Activated CD8-positive, alpha-beta T cell treated with anti-CD3 and anti-CD28 coated beads for 36 hours (primary cell): ENCODE measurements at regions not wholly inside any gene's neighbourhood (a gene's known extent, or its start where the extent isn't known, plus 50 kb on each side); places are given as distances from the start of the nearest gene placed in this dataset.

Experiments used
- ATAC-seq: fragments of 200-7000 bp; cut with Tn5 transposase; one replicate; pipeline ENCODE4 v1.10.0; 2021; ENCODE audit warnings: mild to moderate bottlenecking, moderate library complexity
- CTCF ChIA-PET: fragments of 350-600 bp; sonication (Branson Sonifier 250); formaldehyde crosslinking; loops from one replicate; lab custom pipeline; 2021; ENCODE audit warnings: antibody characterized with exemption; lab: Charles Lee
- POLR2A ChIA-PET: fragments of 350-600 bp; sonication (Branson Sonifier 250); formaldehyde crosslinking; loops from one replicate; lab custom pipeline; 2021; ENCODE audit warnings: antibody characterized with exemption; lab: Charles Lee
- DNase-seq: peaks from one replicate; pipeline ENCODE4 v3.0.0-alpha.2; 2020
- H3K27ac Mint-ChIP-seq: one replicate; pipeline ENCODE4 v1.8.0; 2021; ENCODE audit warnings: mild to moderate bottlenecking, mixed read lengths
- H3K27me3 Mint-ChIP-seq: one replicate; pipeline ENCODE4 v1.8.0; 2021; ENCODE audit warnings: mixed read lengths
- H3K36me3 Mint-ChIP-seq: one replicate; pipeline ENCODE4 v1.8.0; 2021; ENCODE audit warnings: low read depth, mixed read lengths
- H3K4me1 Mint-ChIP-seq: one replicate; pipeline ENCODE4 v1.8.0; 2021; ENCODE audit warnings: low read depth, mixed read lengths
- H3K4me3 Mint-ChIP-seq: one replicate; pipeline ENCODE4 v1.8.0; 2021; ENCODE audit warnings: mild to moderate bottlenecking, moderate library complexity, mixed read lengths
- H3K9me3 Mint-ChIP-seq: one replicate; pipeline ENCODE4 v1.8.0; 2021; ENCODE audit warnings: mixed read lengths
- CTCF ChIP-seq: fragments of 200-600 bp; IDR thresholded peaks from one replicate; pipeline ENCODE4 v1.8.0; 2022; ENCODE audit warnings: antibody characterized with exemption, mild to moderate bottlenecking
- intact Hi-C: fragments of 100-400 bp; cut with micrococcal nuclease; formaldehyde crosslinking; loops from one replicate; pipeline ENCODE4 v1.10.0; 2022

GRCh38 chr2:18133310-18133709 is 254.8 kb downstream of the KCNS3 start:
- no peak overlapping the region for H3K27ac Mint-ChIP-seq
- H3K27me3 Mint-ChIP-seq = peaks cover 2% of the 10 kb centered on the region
- ChIA-PET CTCF (interaction anchor here (1.1 kb wide), 1 partner anchor 23 kb away, joined by 3 read pairs; no protein-coding TSS in a partner anchor), POLR2A (no interaction called here)
- no peak for TF ChIP-seq CTCF
- H3K4me3 Mint-ChIP-seq = no peak overlapping the region
- intact Hi-C loops = no loop called here
- no peaks in the 10 kb centered on the region for H3K36me3 Mint-ChIP-seq
- ATAC-seq (no peak), DNase-seq (no peak)
- no peaks in the 10 kb centered on the region for H3K9me3 Mint-ChIP-seq
- H3K4me1 Mint-ChIP-seq = no peaks in the 10 kb centered on the region

GRCh38 chr2:18132697-18133096 is 254.2 kb downstream of the KCNS3 start:
- ATAC-seq (no peak), DNase-seq (no peak)
- Mint-ChIP-seq H3K36me3 (no peaks in the 10 kb centered on the region), H3K27me3 (peaks cover 2% of the 10 kb centered on the region), H3K4me3 (no peak overlapping the region), H3K4me1 (no peaks in the 10 kb centered on the region), H3K9me3 (no peaks in the 10 kb centered on the region), H3K27ac (no peak overlapping the region)
- intact Hi-C loops = no loop called here
- CTCF ChIA-PET = interaction anchor here (1.1 kb wide), 1 partner anchor 24 kb away, joined by 3 read pairs; no protein-coding TSS in a partner anchor
- POLR2A ChIA-PET = no interaction called here
- no peak for TF ChIP-seq CTCF

GRCh38 chr2:18131761-18132160 is 253.3 kb downstream of the KCNS3 start:
- no peaks in the 10 kb centered on the region for H3K36me3 Mint-ChIP-seq

GRCh38 chr2:18129348-18129747 is 250.9 kb downstream of the KCNS3 start:
- Mint-ChIP-seq H3K27ac (no peak overlapping the region), H3K9me3 (no peaks in the 10 kb centered on the region), H3K4me3 (no peak overlapping the region), H3K36me3 (no peaks in the 10 kb centered on the region), H3K4me1 (no peaks in the 10 kb centered on the region), H3K27me3 (peaks cover 2% of the 10 kb centered on the region)
- intact Hi-C loops = no loop called here
- no peak for TF ChIP-seq CTCF
- ChIA-PET POLR2A (no interaction called here), CTCF (interaction anchor here (1.1 kb wide), 1 partner anchor 12 kb away, joined by 3 read pairs; no protein-coding TSS in a partner anchor)
- ATAC-seq (no peak), DNase-seq (no peak)

More at GRCh38 chr2:18131761-18132160, 253.3 kb downstream of the KCNS3 start:
- H3K27ac Mint-ChIP-seq = no peak overlapping the region
- ChIA-PET CTCF (no interaction called here), POLR2A (no interaction called here)
- H3K9me3 Mint-ChIP-seq = no peaks in the 10 kb centered on the region
- ATAC-seq = no peak
- no peak for DNase-seq
- intact Hi-C loops = no loop called here
- H3K4me3 Mint-ChIP-seq = no peak overlapping the region
- TF ChIP-seq CTCF = no peak
- H3K27me3 Mint-ChIP-seq = peaks cover 2% of the 10 kb centered on the region
- no peaks in the 10 kb centered on the region for H3K4me1 Mint-ChIP-seq

GRCh38 chr2:18125303-18125702 is 246.8 kb downstream of the KCNS3 start:
- ATAC-seq (no peak), DNase-seq (no peak)
- Mint-ChIP-seq H3K9me3 (no peaks in the 10 kb centered on the region), H3K36me3 (no peaks in the 10 kb centered on the region), H3K27me3 (peaks cover 2% of the 10 kb centered on the region), H3K27ac (no peak overlapping the region), H3K4me3 (no peak overlapping the region), H3K4me1 (no peaks in the 10 kb centered on the region)
- no peak for TF ChIP-seq CTCF
- intact Hi-C loops = no loop called here
- CTCF ChIA-PET = interaction anchor here (1.2 kb wide), 1 partner anchor 25 kb away, joined by 3 read pairs; no protein-coding TSS in a partner anchor
- POLR2A ChIA-PET = no interaction called here
